BE2C (cell line): ENCODE measurements at regions not wholly inside any gene's neighbourhood (a gene's known extent, or its start where the extent isn't known, plus 50 kb on each side); places are given as distances from the start of the nearest gene placed in this dataset.

Experiments
- DNase-seq: peaks from one replicate; pipeline ENCODE4 v3.0.0-alpha.2; 2020
- H3K27me3 ChIP-seq: fragments of 250-450 bp; sonication (Bioruptor Pico); 2 replicates; pipeline ENCODE4 v1.5.1; 2020; ENCODE audit warnings: mild to moderate bottlenecking
- H3K36me3 ChIP-seq: fragments of 250-450 bp; sonication (Bioruptor Pico); 2 replicates; pipeline ENCODE4 v1.5.1; 2020; ENCODE audit warnings: mild to moderate bottlenecking
- H3K4me1 ChIP-seq: fragments of 250-450 bp; sonication (Bioruptor Pico); 2 replicates; pipeline ENCODE4 v1.5.1; 2020
- H3K4me3 ChIP-seq: 2 replicates; pipeline ENCODE4 v1.5.1; 2011; ENCODE audit warnings: low read depth, low read length
- H3K9me3 ChIP-seq: fragments of 250-450 bp; sonication (Bioruptor Pico); 2 replicates; pipeline ENCODE4 v1.5.1; 2020
- TF ChIP-seq, protein P1 (sequence below): IDR thresholded peaks from 2 replicates; pipeline ENCODE4 v1.5.1; 2012; ENCODE audit warnings: mild to moderate bottlenecking, low read depth, low read length

DNA sequence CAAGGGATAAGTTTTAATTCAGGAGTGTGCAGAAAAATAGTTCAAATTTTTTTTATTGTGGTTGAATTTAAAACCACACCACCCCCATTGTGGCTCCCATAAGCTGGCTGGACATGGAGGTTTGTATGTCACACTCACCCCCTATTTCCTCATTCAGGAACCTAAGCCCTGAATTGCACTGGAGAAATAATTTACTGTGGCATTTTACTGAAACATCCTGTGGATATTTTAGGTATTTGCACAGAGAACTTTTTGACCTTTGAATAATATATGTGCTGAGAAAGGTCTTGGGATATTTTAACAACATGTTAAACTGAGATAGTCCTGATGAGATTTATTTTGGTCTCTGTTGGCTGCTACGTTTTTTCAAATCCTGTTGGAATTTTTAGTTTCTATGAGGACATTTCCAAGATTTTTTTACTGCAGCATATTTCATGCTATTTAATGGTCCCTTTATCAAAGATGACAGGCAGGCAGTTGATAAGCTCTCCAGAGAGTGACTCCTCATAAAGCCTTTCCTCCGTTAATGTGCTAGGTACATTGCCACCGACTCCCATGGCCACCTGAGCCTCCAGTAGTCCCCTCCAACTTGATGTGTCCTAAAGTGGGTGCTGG is 51.2 kb upstream of the PALM2AKAP2 start:
- H3K4me1 ChIP-seq: no peaks in the 10 kb centered on the region
- no peak for DNase-seq
- TF ChIP-seq, protein P1, sequence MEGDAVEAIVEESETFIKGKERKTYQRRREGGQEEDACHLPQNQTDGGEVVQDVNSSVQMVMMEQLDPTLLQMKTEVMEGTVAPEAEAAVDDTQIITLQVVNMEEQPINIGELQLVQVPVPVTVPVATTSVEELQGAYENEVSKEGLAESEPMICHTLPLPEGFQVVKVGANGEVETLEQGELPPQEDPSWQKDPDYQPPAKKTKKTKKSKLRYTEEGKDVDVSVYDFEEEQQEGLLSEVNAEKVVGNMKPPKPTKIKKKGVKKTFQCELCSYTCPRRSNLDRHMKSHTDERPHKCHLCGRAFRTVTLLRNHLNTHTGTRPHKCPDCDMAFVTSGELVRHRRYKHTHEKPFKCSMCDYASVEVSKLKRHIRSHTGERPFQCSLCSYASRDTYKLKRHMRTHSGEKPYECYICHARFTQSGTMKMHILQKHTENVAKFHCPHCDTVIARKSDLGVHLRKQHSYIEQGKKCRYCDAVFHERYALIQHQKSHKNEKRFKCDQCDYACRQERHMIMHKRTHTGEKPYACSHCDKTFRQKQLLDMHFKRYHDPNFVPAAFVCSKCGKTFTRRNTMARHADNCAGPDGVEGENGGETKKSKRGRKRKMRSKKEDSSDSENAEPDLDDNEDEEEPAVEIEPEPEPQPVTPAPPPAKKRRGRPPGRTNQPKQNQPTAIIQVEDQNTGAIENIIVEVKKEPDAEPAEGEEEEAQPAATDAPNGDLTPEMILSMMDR: no peak
- H3K4me3 ChIP-seq: no peak overlapping the region
- no peaks in the 10 kb centered on the region for H3K27me3 ChIP-seq
- no peaks in the 10 kb centered on the region for H3K9me3 ChIP-seq
- H3K36me3 ChIP-seq: no peaks in the 10 kb centered on the region

DNA sequence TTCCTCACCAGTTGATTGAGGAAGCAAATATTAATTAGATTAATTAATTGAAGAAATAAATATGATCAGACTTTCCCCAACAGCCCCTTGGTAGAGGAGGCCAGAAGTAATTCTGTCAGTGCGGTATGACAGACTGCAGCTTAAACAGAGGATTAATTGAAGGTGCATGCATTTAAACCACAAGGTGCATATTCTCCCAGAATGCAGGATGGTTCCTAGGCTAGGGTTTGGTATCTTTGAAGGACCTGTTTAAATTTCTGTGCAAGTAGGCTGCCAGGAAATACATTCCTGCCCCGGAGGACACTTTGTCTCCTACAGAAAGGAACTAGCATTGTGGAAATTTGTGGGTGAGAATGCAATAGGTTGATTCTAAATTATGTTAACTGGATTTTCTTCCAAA is 50.5 kb upstream of the PALM2AKAP2 start:
- TF ChIP-seq, protein P1: no peak
- no peak for DNase-seq
- no peak overlapping the region for H3K4me3 ChIP-seq
- no peaks in the 10 kb centered on the region for H3K36me3 ChIP-seq
- no peaks in the 10 kb centered on the region for H3K4me1 ChIP-seq
- no peaks in the 10 kb centered on the region for H3K9me3 ChIP-seq
- no peaks in the 10 kb centered on the region for H3K27me3 ChIP-seq
